ENCODE measurements at regions not wholly inside any gene's neighbourhood (a gene's known extent, or its start where the extent isn't known, plus 50 kb on each side); places are given as distances from the start of the nearest gene placed in this dataset.

DNA sequence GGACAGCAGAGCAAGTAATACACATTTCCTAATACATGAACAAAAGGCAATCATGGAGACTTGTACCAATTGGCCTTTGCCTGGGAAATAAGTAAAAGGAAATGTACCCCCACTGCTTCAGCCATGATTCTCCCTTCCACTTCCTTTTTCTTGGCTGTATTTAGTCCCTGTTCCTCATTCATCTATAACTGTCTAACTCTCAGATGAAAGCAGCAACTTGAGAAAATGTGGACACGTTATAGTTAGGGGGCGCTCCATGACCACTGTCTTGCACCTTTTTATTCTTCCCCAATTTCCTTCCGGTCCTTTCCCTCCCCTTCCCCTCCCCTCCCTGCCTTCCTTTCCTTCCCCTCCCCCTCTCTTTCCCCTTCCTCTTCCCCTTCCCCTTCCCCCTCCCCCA lies 61.3 kb upstream of the BARX2 start:
- Histone ChIP-seq H3K79me1 (ENCODE audit: low read depth, low read length) (no peaks in the 10 kb centered on the region), H3K9ac (replicated peaks in 1 of 4; ENCODE audit: extremely low read depth in 1 of 4, low read depth in 3 of 4, low read length in 3 of 4) (no peak overlapping the region), H3K4ac (replicated peaks; ENCODE audit: insufficient read length, low read depth, low read length) (no peak overlapping the region), H3K56ac (replicated peaks; ENCODE audit: insufficient read length, low read depth, low read length) (no peak overlapping the region), H2AK5ac (ENCODE audit: low read depth, low read length) (no peak overlapping the region), H2BK120ac (replicated peaks; ENCODE audit: low read depth, low read length) (no peak overlapping the region), H4K5ac (ENCODE audit: insufficient read length, low read depth, low read length) (no peak overlapping the region), H3K23ac (ENCODE audit: insufficient read length) (no peak overlapping the region), H3K18ac (ENCODE audit: extremely low read depth, low read length) (no peak overlapping the region), H3K27me3 (replicated peaks in 1 of 4; ENCODE audit: control insufficient read depth in 3 of 4, extremely low read depth in 1 of 4, insufficient read depth in 3 of 4, low read length in 3 of 4) (no peaks in the 10 kb centered on the region), H3K14ac (ENCODE audit: insufficient read length) (no peak overlapping the region), H3K36me3 (ENCODE audit: control insufficient read depth in 2 of 4, insufficient read depth in 4 of 4, low read length in 3 of 4) (no peaks in the 10 kb centered on the region), H3K4me3 (ENCODE audit: extremely low read depth in 1 of 4, insufficient read depth in 2 of 4, low read depth in 3 of 4, low read length in 4 of 4) (no peak overlapping the region), H4K91ac (replicated peaks; ENCODE audit: insufficient read length, low read length) (no peak overlapping the region), H2BK20ac (ENCODE audit: low read length) (no peak overlapping the region), H2BK15ac (ENCODE audit: low read length) (no peak overlapping the region), H2BK12ac (ENCODE audit: low read depth, low read length) (no peak overlapping the region), H4K8ac (ENCODE audit: extremely low read depth, insufficient read depth, low read length) (no peak overlapping the region), H4K20me1 (replicated peaks in 1 of 2; ENCODE audit: control insufficient read depth in 1 of 2, insufficient read depth in 2 of 2, low read length in 2 of 2) (no peaks in the 10 kb centered on the region), H2AFZ (ENCODE audit: low read length) (no peak overlapping the region), H3K4me2 (ENCODE audit: insufficient read depth in 1 of 2, low read depth in 2 of 2, low read length in 2 of 2) (no peak overlapping the region), H2BK5ac (ENCODE audit: low read depth, low read length) (no peak overlapping the region), H3K23me2 (ENCODE audit: low read depth, low read length) (no peaks in the 10 kb centered on the region; the same call in 1 of the 2 replicates), H3K9me3 (ENCODE audit: insufficient read depth in 2 of 2, low read depth in 1 of 2, low read length in 1 of 2) (no peaks in the 10 kb centered on the region; a peak in 1 of 4 replicates), H3K4me1 (replicated peaks in 1 of 4; ENCODE audit: control insufficient read depth in 3 of 4, insufficient read depth in 4 of 4, low read length in 3 of 4) (peaks cover 0 to 15% (median 9%) of the 10 kb centered on the region in 4 experiments; a peak in 6 of 7 replicates), H3K27ac (ENCODE audit: low read depth, low read length) (no peak overlapping the region), H3K79me2 (ENCODE audit: control insufficient read depth in 1 of 2, insufficient read depth in 2 of 2, low read length in 2 of 2) (no peaks in the 10 kb centered on the region)
- WGBS, 2 experiments (ENCODE audit: extremely low coverage in 1 of 2, insufficient coverage in 1 of 2, insufficient read length in 1 of 2, insufficient replicate concordance in 2 of 2, low coverage in 1 of 2, low lambda C conversion rate in 2 of 2, missing lambda C conversion rate in 1 of 2), result 100% methylated on average over 1 of the region's 3 CpGs; no CpG with 5 or more reads in 1 of the 2 experiments
- DNase-seq (ENCODE audit: low read depth in 1 of 2, low spot score in 2 of 2), result no peak
- no peak for TF ChIP-seq GABPA (IDR thresholded peaks at IDR 0.05; ENCODE audit: borderline replicate concordance, insufficient read depth, low read length)
- no peak for TF ChIP-seq KDM5A (IDR thresholded peaks at IDR 0.05; ENCODE audit: low read length)
- no peak for TF ChIP-seq CHD2 (IDR thresholded peaks at IDR 0.05; ENCODE audit: low read length)
- TF ChIP-seq, protein P1, sequence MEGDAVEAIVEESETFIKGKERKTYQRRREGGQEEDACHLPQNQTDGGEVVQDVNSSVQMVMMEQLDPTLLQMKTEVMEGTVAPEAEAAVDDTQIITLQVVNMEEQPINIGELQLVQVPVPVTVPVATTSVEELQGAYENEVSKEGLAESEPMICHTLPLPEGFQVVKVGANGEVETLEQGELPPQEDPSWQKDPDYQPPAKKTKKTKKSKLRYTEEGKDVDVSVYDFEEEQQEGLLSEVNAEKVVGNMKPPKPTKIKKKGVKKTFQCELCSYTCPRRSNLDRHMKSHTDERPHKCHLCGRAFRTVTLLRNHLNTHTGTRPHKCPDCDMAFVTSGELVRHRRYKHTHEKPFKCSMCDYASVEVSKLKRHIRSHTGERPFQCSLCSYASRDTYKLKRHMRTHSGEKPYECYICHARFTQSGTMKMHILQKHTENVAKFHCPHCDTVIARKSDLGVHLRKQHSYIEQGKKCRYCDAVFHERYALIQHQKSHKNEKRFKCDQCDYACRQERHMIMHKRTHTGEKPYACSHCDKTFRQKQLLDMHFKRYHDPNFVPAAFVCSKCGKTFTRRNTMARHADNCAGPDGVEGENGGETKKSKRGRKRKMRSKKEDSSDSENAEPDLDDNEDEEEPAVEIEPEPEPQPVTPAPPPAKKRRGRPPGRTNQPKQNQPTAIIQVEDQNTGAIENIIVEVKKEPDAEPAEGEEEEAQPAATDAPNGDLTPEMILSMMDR (IDR thresholded peaks at IDR 0.05; ENCODE audit: control extremely low read depth in 1 of 3, insufficient read depth in 1 of 3, low read depth in 1 of 3, low read length in 3 of 3), result peak in 1 of 3 experiments; percentile 2; a peak in 1 of 4 replicates
- no peak for TF ChIP-seq PHF8 (conservative IDR thresholded peaks at IDR 0.05; ENCODE audit: low read depth, low read length)
- TF ChIP-seq CEBPB (IDR thresholded peaks at IDR 0.05; ENCODE audit: low read depth, low read length), result no peak
- peak; percentile 6 to 10; a peak in 1 of 4 replicates for TF ChIP-seq RAD21 (IDR thresholded peaks at IDR 0.05 in 1 of 2, conservative IDR thresholded peaks at IDR 0.05 in 1 of 2; ENCODE audit: low read depth in 2 of 2, low read length in 2 of 2)
- TF ChIP-seq EZH2 (IDR thresholded peaks at IDR 0.05; ENCODE audit: low read depth, low read length, severe bottlenecking), result no peak
- no peak for FAIRE-seq
- POLR2A ChIA-PET (ENCODE audit: partially characterized antibody), result no interaction called here
- CTCF ChIA-PET (ENCODE audit: partially characterized antibody), result interaction anchor here (1.0 to 10.7 kb wide), 3 partner anchors 11 to 61 kb away, joined by 4 to 88 read pairs (median 5); no protein-coding TSS in a partner anchor

Data from H1 (cell line).